Stomach (tissue), 4 donors: ENCODE measurements at regions not wholly inside any gene's neighbourhood (a gene's known extent, or its start where the extent isn't known, plus 50 kb on each side); places are given as distances from the start of the nearest gene placed in this dataset.

Experiments
- CTCF ChIP-seq, 7 experiments: fragments of 450-650 bp in 4 of 7; fragments of 200-600 bp in 3 of 7; sonication (generic) in 3 of 7; IDR thresholded peaks; one replicate each; pipeline ENCODE4 v1.5.1; 2016 to 2019; ENCODE audit warnings: antibody characterized with exemption in 7 of 7, control low read depth in 2 of 7, mild to moderate bottlenecking in 1 of 7
- EP300 ChIP-seq: sonication (generic); formaldehyde crosslinking; IDR thresholded peaks from one replicate; pipeline ENCODE4 v1.6.1; 2017; ENCODE audit warnings: antibody characterized with exemption
- POLR2A ChIP-seq, 4 donors: fragments of 450-650 bp; IDR thresholded peaks; one replicate each; pipeline ENCODE4 v1.6.1; 2016; ENCODE audit warnings: antibody characterized with exemption in 4 of 4, control low read depth in 2 of 4, mild to moderate bottlenecking in 1 of 4, moderate library complexity in 1 of 4
- POLR2AphosphoS5 ChIP-seq, 3 donors: sonication (generic); formaldehyde crosslinking; IDR thresholded peaks; one replicate each; pipeline ENCODE4 v1.6.1; 2016; ENCODE audit warnings: antibody characterized with exemption in 3 of 3

DNA sequence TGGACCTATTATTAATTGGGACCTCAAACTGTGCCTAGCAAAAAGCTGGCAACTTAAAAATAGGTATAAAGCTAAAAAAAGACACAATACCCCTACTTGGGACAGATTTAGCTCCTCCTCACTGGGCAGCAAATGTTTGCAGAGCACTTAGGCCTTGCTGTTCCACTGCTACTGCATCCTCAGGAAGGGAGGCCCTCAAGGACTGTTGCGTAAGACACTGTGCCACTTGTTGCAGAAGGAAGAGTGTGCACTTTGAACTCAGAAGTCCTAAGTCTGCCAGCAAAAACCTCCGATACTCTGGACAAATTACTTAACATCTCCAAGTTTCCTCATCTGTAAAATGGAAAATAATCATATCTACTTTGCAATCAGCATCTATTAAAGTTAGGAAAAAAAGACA, 322.9 kb downstream of the BARHL2 start:
- TF ChIP-seq CTCF (IDR thresholded peaks at IDR 0.05) (no peak), POLR2A (IDR thresholded peaks at IDR 0.05) (no peak), EP300 (no peak), POLR2AphosphoS5 (IDR thresholded peaks at IDR 0.05) (no peak)
